GM10248 (cell line): ENCODE measurements at regions not wholly inside any gene's neighbourhood (a gene's known extent, or its start where the extent isn't known, plus 50 kb on each side); places are given as distances from the start of the nearest gene placed in this dataset.

Experiments
- CTCF ChIA-PET: fragments of 300-600 bp; sonication (Branson Sonifier 250); formaldehyde crosslinking; extraction: SDS; loops from one replicate; lab custom pipeline; 2021; ENCODE audit warnings: antibody characterized with exemption; lab: Yijun Ruan, JAX
- POLR2A ChIA-PET: fragments of 350-650 bp; sonication (Branson Sonifier 250); formaldehyde crosslinking; extraction: SDS; loops from one replicate; lab custom pipeline; 2020; ENCODE audit warnings: antibody characterized with exemption; lab: Yijun Ruan, JAX
- DNase-seq: peaks from one replicate; pipeline ENCODE4 v3.0.0; 2012; ENCODE audit errors: extremely low spot score
- TF ChIP-seq, protein P1 (sequence below): IDR thresholded peaks from 2 replicates; pipeline ENCODE4 v1.5.1; 2012; ENCODE audit warnings: mild to moderate bottlenecking, low read depth; ENCODE audit errors: extremely low read depth, missing control alignments, control extremely low read depth

DNA sequence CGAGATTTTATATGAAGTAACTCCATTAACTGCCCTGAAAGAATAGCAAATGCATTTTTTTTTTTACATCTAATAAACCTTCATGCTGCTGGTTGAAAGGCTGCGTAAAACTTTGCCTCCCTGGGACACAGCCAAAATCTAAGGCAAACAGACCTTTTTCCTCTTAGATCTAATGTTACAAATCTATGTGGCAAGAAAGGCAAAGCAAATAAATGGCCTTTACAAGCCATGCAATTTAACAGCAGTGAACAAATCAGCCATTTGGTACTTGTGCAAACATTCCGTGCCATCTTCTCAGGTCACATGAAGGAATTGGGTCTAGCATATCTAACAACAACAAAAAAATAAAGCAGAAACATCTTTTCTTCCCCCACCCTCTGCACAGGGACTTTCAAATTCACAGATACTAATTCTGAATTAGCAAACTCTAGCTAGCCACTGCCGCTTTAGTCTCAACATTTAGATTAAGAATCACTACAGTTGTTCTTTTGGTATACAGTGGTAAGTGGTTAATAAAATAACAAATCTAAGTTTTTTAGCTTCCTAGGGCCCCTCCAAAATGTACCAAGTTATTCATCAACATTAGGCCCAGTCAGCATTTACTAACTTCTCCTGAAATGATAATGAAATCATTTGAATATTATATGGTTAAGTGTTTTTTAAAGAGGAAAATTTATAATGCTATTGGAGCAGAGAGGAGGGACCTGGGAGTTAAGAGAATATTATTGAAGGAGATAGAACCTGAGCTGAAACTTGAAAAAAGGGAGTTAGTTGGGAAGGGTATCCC, 593.8 kb downstream of the SMARCA1 start:
- no peak for DNase-seq
- ChIA-PET POLR2A (no interaction called here), CTCF (no interaction called here)
- TF ChIP-seq, protein P1, sequence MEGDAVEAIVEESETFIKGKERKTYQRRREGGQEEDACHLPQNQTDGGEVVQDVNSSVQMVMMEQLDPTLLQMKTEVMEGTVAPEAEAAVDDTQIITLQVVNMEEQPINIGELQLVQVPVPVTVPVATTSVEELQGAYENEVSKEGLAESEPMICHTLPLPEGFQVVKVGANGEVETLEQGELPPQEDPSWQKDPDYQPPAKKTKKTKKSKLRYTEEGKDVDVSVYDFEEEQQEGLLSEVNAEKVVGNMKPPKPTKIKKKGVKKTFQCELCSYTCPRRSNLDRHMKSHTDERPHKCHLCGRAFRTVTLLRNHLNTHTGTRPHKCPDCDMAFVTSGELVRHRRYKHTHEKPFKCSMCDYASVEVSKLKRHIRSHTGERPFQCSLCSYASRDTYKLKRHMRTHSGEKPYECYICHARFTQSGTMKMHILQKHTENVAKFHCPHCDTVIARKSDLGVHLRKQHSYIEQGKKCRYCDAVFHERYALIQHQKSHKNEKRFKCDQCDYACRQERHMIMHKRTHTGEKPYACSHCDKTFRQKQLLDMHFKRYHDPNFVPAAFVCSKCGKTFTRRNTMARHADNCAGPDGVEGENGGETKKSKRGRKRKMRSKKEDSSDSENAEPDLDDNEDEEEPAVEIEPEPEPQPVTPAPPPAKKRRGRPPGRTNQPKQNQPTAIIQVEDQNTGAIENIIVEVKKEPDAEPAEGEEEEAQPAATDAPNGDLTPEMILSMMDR = no peak

DNA sequence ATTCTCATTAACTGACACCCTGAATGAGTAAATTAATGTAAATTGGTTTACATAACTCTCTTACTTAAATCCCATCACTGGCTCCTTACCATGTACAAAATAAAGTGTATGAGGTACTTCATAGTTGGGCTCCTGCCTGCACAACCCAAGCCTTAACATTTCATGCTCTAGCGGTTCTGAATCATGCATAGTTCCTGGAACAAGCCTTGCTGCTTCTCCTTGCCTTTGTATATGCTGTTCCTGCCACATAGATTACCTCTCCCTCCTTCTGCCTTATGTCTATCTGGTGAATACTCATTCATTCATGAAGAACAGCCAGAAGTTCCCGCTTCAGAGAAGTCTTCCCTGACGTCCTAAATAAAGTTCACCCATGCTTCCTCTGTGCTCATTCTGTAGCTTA, 594.7 kb downstream of the SMARCA1 start:
- CTCF ChIA-PET = no interaction called here

DNA sequence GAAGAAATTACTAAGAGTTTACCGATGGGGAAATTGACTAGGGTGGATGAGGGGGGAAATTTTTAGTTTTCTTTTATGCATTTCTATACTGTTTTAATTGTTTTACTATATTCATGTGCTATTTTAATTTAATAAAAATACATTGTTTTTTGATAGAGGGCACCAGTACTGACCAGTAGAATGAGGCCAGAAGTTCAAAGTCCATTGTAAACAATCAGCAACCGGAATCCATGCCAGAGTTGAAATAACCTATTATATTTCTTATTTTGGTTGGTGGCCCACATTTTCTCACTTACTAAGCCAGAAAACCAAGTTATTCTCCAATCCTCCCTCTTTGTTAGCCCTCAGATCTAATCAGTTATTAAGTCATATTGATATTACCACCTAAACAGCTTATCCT, 595.9 kb downstream of the SMARCA1 start:
- TF ChIP-seq, protein P1 = no peak
- ChIA-PET CTCF (no interaction called here), POLR2A (no interaction called here)
- no peak for DNase-seq

More for the DNA sequence above, 594.7 kb downstream of the SMARCA1 start:
- DNase-seq = no peak
- POLR2A ChIA-PET = no interaction called here
- TF ChIP-seq, protein P1 = no peak

DNA sequence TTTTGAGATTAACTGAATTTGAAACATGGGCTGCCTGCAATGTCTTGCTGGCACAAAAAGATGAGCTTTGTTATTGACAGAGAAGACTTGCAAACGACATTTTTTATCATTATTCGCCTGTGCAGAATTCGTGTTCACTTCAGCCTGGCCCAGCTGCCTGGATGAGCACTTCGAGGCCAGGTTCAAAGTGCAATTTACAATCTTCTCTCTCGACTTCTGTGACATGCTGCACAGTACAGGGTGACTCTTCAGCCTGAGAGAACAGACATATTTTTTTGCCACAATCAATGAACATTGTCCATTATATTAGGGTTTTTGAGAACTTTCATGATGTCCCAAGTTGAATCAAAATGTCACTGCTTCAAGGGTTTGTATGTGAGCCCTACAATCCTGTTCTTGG, 616.5 kb downstream of the SMARCA1 start:
- ChIA-PET POLR2A (no interaction called here), CTCF (no interaction called here)
- no peak for DNase-seq
- TF ChIP-seq, protein P1 = no peak

DNA sequence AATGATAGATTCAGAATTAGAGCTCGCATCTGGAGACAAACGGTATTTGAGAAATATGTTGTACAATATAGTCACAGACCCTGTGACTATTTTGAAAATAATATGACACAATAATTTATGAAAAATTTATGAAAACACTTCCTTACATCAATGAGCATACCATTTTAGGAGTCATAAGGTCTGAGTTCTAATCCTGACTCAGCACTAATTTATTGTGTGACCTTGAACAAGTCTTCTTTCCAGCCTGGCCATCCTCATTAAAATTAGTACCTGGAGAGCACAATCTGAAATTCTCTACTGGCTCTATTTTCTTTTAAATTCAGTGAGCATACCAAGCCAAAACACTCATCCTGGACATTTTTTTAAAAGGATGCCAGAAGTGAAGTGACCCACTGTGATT, 622.3 kb downstream of the SMARCA1 start:
- no peak for DNase-seq
- TF ChIP-seq, protein P1 = no peak
- CTCF ChIA-PET = no interaction called here
- POLR2A ChIA-PET = no interaction called here

DNA sequence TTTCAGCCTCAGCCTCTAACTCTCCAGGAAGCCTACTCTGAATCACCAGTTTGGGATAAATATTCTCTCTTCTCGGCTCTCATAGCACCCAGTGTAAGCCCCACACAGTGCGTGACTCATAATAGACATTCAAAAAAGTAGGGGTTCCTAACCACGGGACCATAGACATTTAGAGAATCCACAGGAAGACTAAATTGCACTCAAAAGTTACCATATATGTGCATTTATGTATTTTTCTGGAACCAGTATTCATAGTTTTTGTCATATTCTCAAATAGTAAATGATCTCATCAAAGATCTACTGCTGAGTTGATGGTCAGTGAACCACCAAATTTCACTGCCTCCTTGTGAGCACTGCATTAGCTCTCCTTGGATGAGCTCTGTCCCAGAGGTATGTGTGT, 625.7 kb downstream of the SMARCA1 start:
- no peak for DNase-seq
- ChIA-PET POLR2A (no interaction called here), CTCF (no interaction called here)
- TF ChIP-seq, protein P1 = no peak
